PC-3 (cell line): ENCODE measurements at regions not wholly inside any gene's neighbourhood (a gene's known extent, or its start where the extent isn't known, plus 50 kb on each side); places are given as distances from the start of the nearest gene placed in this dataset.

Experiments
- ATAC-seq: fragments of 200-7000 bp; cut with Tn5 transposase; 2 replicates; pipeline ENCODE4 v1.9.1; 2020; ENCODE audit warnings: mild to moderate bottlenecking, moderate library complexity
- BruUV-seq: library from RNA; stranded (reverse); fragments of 400-500 nt; replicated peaks from 2 replicates; lab custom pipeline; 2021; lab: Mats Ljungman, UMichigan
- CTCF ChIA-PET: fragments of 300-600 bp; sonication (Branson Sonifier 250); formaldehyde crosslinking; loops from one replicate; lab custom pipeline; 2022; ENCODE audit warnings: antibody characterized with exemption; lab: Charles Lee
- POLR2A ChIA-PET: fragments of 300-600 bp; sonication (Branson Sonifier 250); formaldehyde crosslinking; loops from one replicate; lab custom pipeline; 2022; ENCODE audit warnings: antibody characterized with exemption; ENCODE audit not compliant: unreplicated experiment; lab: Charles Lee
- DNase-seq: peaks from one replicate; pipeline ENCODE4 v3.0.0-alpha.2; 2015
- H2AFZ ChIP-seq: fragments of 300-600 bp; sonication (generic); 2 replicates; pipeline ENCODE4 v1.6.0; 2016; ENCODE audit warnings: antibody characterized with exemption, low read length
- H3F3A ChIP-seq: fragments of 300-600 bp; sonication (generic); one replicate; pipeline ENCODE4 v1.6.0; 2017; ENCODE audit warnings: antibody characterized with exemption, low read length, control low read depth, mild to moderate bottlenecking; ENCODE audit not compliant: unreplicated experiment
- H3K27ac ChIP-seq: fragments of 300-600 bp; sonication (generic); 2 replicates; pipeline ENCODE4 v1.5.1; 2016; ENCODE audit warnings: mild to moderate bottlenecking, low read length
- H3K27me3 ChIP-seq: fragments of 300-600 bp; sonication (generic); 2 replicates; pipeline ENCODE4 v1.6.1; 2016; ENCODE audit warnings: low read length, mixed read lengths
- H3K36me3 ChIP-seq: fragments of 300-600 bp; sonication (generic); 2 replicates; pipeline ENCODE4 v1.6.1; 2016; ENCODE audit warnings: low read depth, mixed run types, low read length, mixed read lengths
- H3K4me1 ChIP-seq: fragments of 300-600 bp; sonication (generic); 2 replicates; pipeline ENCODE4 v1.5.1; 2016; ENCODE audit warnings: low read length; ENCODE audit not compliant: insufficient read depth
- H3K4me2 ChIP-seq: fragments of 300-600 bp; sonication (generic); 2 replicates; pipeline ENCODE4 v1.6.0; 2016; ENCODE audit warnings: low read length
- H3K4me3 ChIP-seq: fragments of 300-600 bp; sonication (generic); 2 replicates; pipeline ENCODE4 v1.5.1; 2016; ENCODE audit warnings: mild to moderate bottlenecking, low read length, mixed read lengths
- H3K79me2 ChIP-seq: fragments of 300-600 bp; sonication (generic); 2 replicates; pipeline ENCODE4 v1.6.1; 2017; ENCODE audit warnings: low read length, mixed read lengths
- H3K9ac ChIP-seq: fragments of 300-600 bp; sonication (generic); 2 replicates; pipeline ENCODE4 v1.6.0; 2016; ENCODE audit warnings: mild to moderate bottlenecking, low read length
- H3K9me2 ChIP-seq: fragments of 300-600 bp; sonication (generic); replicated peaks from 2 replicates; pipeline ENCODE4 v1.6.1; 2016; ENCODE audit warnings: mixed run types, low read length, mixed read lengths
- H3K9me3 ChIP-seq: fragments of 300-600 bp; sonication (generic); 2 replicates; pipeline ENCODE4 v1.6.1; 2016; ENCODE audit warnings: low read length, mixed read lengths
- H4K20me1 ChIP-seq: fragments of 300-600 bp; sonication (generic); 2 replicates; pipeline ENCODE4 v1.6.1; 2016; ENCODE audit warnings: low read length, mixed read lengths
- CTCF ChIP-seq: fragments of 300-600 bp; sonication (generic); conservative IDR thresholded peaks from 2 replicates; pipeline ENCODE4 v1.5.1; 2017; ENCODE audit warnings: antibody characterized with exemption, low read depth, mild to moderate bottlenecking, low read length
- EZH2 ChIP-seq: fragments of 300-600 bp; sonication (generic); IDR thresholded peaks from one replicate; pipeline ENCODE4 v1.6.1; 2017; ENCODE audit warnings: antibody characterized with exemption, mild to moderate bottlenecking, low read length; ENCODE audit not compliant: unreplicated experiment
- EZH2phosphoT487 ChIP-seq: fragments of 300-600 bp; sonication (generic); IDR thresholded peaks from 2 replicates; pipeline ENCODE4 v1.6.1; 2018; ENCODE audit warnings: mild to moderate bottlenecking, antibody characterized with exemption, low read length, borderline replicate concordance
- intact Hi-C: fragments of 100-400 bp; cut with micrococcal nuclease; formaldehyde crosslinking; loops from 2 replicates; pipeline ENCODE4 v1.9.0; 2023

GRCh38 chr9:78614892-78615291 lies 318.0 kb downstream of the PSAT1 start:
- no peak for ATAC-seq
- H3K4me2 ChIP-seq = no peak overlapping the region
- H2AFZ ChIP-seq = no peak overlapping the region
- TF ChIP-seq EZH2 (no peak), EZH2phosphoT487 (no peak), CTCF (no peak)
- no peaks in the 10 kb centered on the region for H3K9me3 ChIP-seq
- no peaks in the 10 kb centered on the region for H3K79me2 ChIP-seq
- no peaks in the 10 kb centered on the region for H3K9me2 ChIP-seq
- no TSS peak for BruUV-seq
- no peaks in the 10 kb centered on the region for H3K27me3 ChIP-seq
- H3K36me3 ChIP-seq = no peaks in the 10 kb centered on the region
- no peak overlapping the region for H3K27ac ChIP-seq
- no peaks in the 10 kb centered on the region for H3F3A ChIP-seq
- intact Hi-C loops = no loop called here
- no peak overlapping the region for H3K4me3 ChIP-seq
- no peak for DNase-seq
- POLR2A ChIA-PET = no interaction called here
- H4K20me1 ChIP-seq = no peaks in the 10 kb centered on the region
- CTCF ChIA-PET = no interaction called here
- peaks cover 25% of the 10 kb centered on the region for H3K4me1 ChIP-seq
- H3K9ac ChIP-seq = no peak overlapping the region

GRCh38 chr9:78615372-78615771 lies 318.4 kb downstream of the PSAT1 start:
- Histone ChIP-seq H2AFZ (no peak overlapping the region), H3K9me2 (no peaks in the 10 kb centered on the region), H3K36me3 (no peaks in the 10 kb centered on the region), H3K9me3 (no peaks in the 10 kb centered on the region), H3K4me2 (no peak overlapping the region), H3K27ac (no peak overlapping the region), H3F3A (no peaks in the 10 kb centered on the region), H3K79me2 (no peaks in the 10 kb centered on the region), H3K27me3 (no peaks in the 10 kb centered on the region), H3K4me1 (peaks cover 30% of the 10 kb centered on the region), H3K4me3 (no peak overlapping the region), H4K20me1 (no peaks in the 10 kb centered on the region), H3K9ac (no peak overlapping the region)
- no peak for DNase-seq
- ChIA-PET CTCF (no interaction called here), POLR2A (no interaction called here)
- no peak for ATAC-seq
- TF ChIP-seq EZH2 (no peak), CTCF (no peak), EZH2phosphoT487 (no peak)
- BruUV-seq = no TSS peak
- intact Hi-C loops = no loop called here

- intact Hi-C loops = no loop called here
- no peak overlapping the region for H3K9ac ChIP-seq
- no peaks in the 10 kb centered on the region for H3F3A ChIP-seq
- ChIA-PET CTCF (no interaction called here), POLR2A (no interaction called here)
- no TSS peak for BruUV-seq
- no peaks in the 10 kb centered on the region for H3K79me2 ChIP-seq
- H3K27me3 ChIP-seq = no peaks in the 10 kb centered on the region
- H3K36me3 ChIP-seq = no peaks in the 10 kb centered on the region
- H3K4me1 ChIP-seq = peaks cover 21% of the 10 kb centered on the region
- H3K9me2 ChIP-seq = no peaks in the 10 kb centered on the region
- ATAC-seq = no peak
- no peak overlapping the region for H3K4me2 ChIP-seq
- H2AFZ ChIP-seq = no peak overlapping the region
- TF ChIP-seq CTCF (no peak), EZH2phosphoT487 (no peak), EZH2 (no peak)
- H3K4me3 ChIP-seq = no peak overlapping the region
- no peak for DNase-seq
- H3K27ac ChIP-seq = no peak overlapping the region
- no peaks in the 10 kb centered on the region for H4K20me1 ChIP-seq
- no peaks in the 10 kb centered on the region for H3K9me3 ChIP-seq
Observed at GRCh38 chr9:78618735-78619134, 321.8 kb downstream of the PSAT1 start.
